Right atrium auricular region (tissue), 2 donors: ENCODE measurements at regions not wholly inside any gene's neighbourhood (a gene's known extent, or its start where the extent isn't known, plus 50 kb on each side); places are given as distances from the start of the nearest gene placed in this dataset.
"Not testable (repeated sequence)": the region's sequence is repeated elsewhere in the genome, so short reads cannot be mapped to it uniquely, and the experiment has no call there.

Experiments used
- DNase-seq: peaks from one replicate; pipeline ENCODE4 v3.0.0-alpha.2; 2019; ENCODE audit warnings: low spot score
- H3K27ac ChIP-seq, 2 donors: fragments of 200-600 bp; sonication (generic); 1 replicate in 1 of 2; 2 replicates in 1 of 2; pipeline ENCODE4 v1.5.1; 2016 to 2019
- H3K27me3 ChIP-seq, 2 donors: fragments of 200-600 bp; sonication (generic); one replicate each; pipeline versions ENCODE4 v1.5.1 to v1.6.0; 2017 to 2019
- H3K36me3 ChIP-seq: fragments of 200-600 bp; sonication (generic); one replicate; pipeline ENCODE4 v1.5.1; 2016
- H3K4me1 ChIP-seq, 2 donors: fragments of 200-600 bp; sonication (generic); one replicate each; pipeline versions ENCODE4 v1.5.1 to v1.6.0; 2017 to 2019
- H3K4me3 ChIP-seq, 2 donors: fragments of 200-600 bp; sonication (generic); 1 replicate in 1 of 2; 2 replicates in 1 of 2; pipeline ENCODE4 v1.5.1; 2017 to 2019; ENCODE audit warnings: mild to moderate bottlenecking in 1 of 2, moderate library complexity in 1 of 2
- H3K9me3 ChIP-seq, 2 donors: fragments of 200-600 bp; sonication (generic); one replicate each; pipeline ENCODE4 v1.5.1; 2019
- CTCF ChIP-seq, 2 donors: fragments of 200-600 bp; sonication (generic); IDR thresholded peaks; one replicate each; pipeline ENCODE4 v1.5.1; 2019; ENCODE audit warnings: antibody characterized with exemption in 2 of 2

- TF ChIP-seq CTCF (IDR thresholded peaks at IDR 0.05), result no peak
- Histone ChIP-seq H3K27me3 (no peaks in the 10 kb centered on the region), H3K9me3 (no peaks in the 10 kb centered on the region), H3K36me3 (no peaks in the 10 kb centered on the region), H3K27ac (no peak overlapping the region), H3K4me3 (no peak overlapping the region), H3K4me1 (no peaks in the 10 kb centered on the region)
- DNase-seq, result no peak
These were observed 78.7 kb upstream of the PRSS16 start for GRCh38 chr6:27168586-27169443.

- not testable (repeated sequence) for H3K4me3 ChIP-seq, H3K27me3 ChIP-seq, H3K36me3 ChIP-seq, H3K27ac ChIP-seq, H3K9me3 ChIP-seq, H3K4me1 ChIP-seq, DNase-seq
These were observed 74.8 kb upstream of the PRSS16 start for GRCh38 chr6:27172524-27173231.

GRCh38 chr6:27173232-27173601 is 74.3 kb upstream of the PRSS16 start:
- not testable (repeated sequence) for H3K4me3 ChIP-seq, H3K27me3 ChIP-seq, H3K9me3 ChIP-seq, H3K4me1 ChIP-seq, H3K27ac ChIP-seq, DNase-seq, H3K36me3 ChIP-seq

GRCh38 chr6:27174958-27175357 is 72.5 kb upstream of the PRSS16 start:
- H3K9me3 ChIP-seq, result no peaks in the 10 kb centered on the region
- no peak for DNase-seq
- H3K36me3 ChIP-seq, result no peaks in the 10 kb centered on the region
- H3K4me1 ChIP-seq, result peaks cover 0 to 9% of the 10 kb centered on the region in 2 donors
- H3K27ac ChIP-seq, result no peak overlapping the region
- no peaks in the 10 kb centered on the region for H3K27me3 ChIP-seq
- no peak overlapping the region for H3K4me3 ChIP-seq
- no peak for TF ChIP-seq CTCF (IDR thresholded peaks at IDR 0.05)

GRCh38 chr6:27176096-27176495 is 71.4 kb upstream of the PRSS16 start:
- H3K4me3 ChIP-seq, result peak overlapping the region; percentile 85 to 92
- TF ChIP-seq CTCF (IDR thresholded peaks at IDR 0.05), result no peak
- no peaks in the 10 kb centered on the region for H3K27me3 ChIP-seq

GRCh38 chr6:27176523-27177484 is 70.7 kb upstream of the PRSS16 start:
- TF ChIP-seq CTCF (IDR thresholded peaks at IDR 0.05), result no peak
- DNase-seq, result no peak
- Histone ChIP-seq H3K27ac (peak overlapping the region; percentile 75 to 83), H3K4me1 (peaks cover 0 to 9% of the 10 kb centered on the region in 2 donors), H3K9me3 (no peaks in the 10 kb centered on the region), H3K4me3 (peak overlapping the region; percentile 85 to 92), H3K27me3 (no peaks in the 10 kb centered on the region), H3K36me3 (no peaks in the 10 kb centered on the region)

More at GRCh38 chr6:27176096-27176495, 71.4 kb upstream of the PRSS16 start:
- Histone ChIP-seq H3K27ac (no peak overlapping the region), H3K4me1 (peaks cover 0 to 9% of the 10 kb centered on the region in 2 donors), H3K36me3 (no peaks in the 10 kb centered on the region), H3K9me3 (no peaks in the 10 kb centered on the region)
- DNase-seq, result no peak
